PC-9 (cell line): ENCODE measurements at regions not wholly inside any gene's neighbourhood (a gene's known extent, or its start where the extent isn't known, plus 50 kb on each side); places are given as distances from the start of the nearest gene placed in this dataset.

Source experiments
- BruUV-seq: library from RNA; stranded (reverse); fragments of 400-500 nt; replicated peaks from 2 replicates; lab custom pipeline; 2021; lab: Mats Ljungman, UMichigan
- CTCF ChIA-PET: fragments of 300-600 bp; sonication (Branson Sonifier 250); formaldehyde crosslinking; loops from one replicate; lab custom pipeline; 2022; ENCODE audit warnings: antibody characterized with exemption; lab: Charles Lee
- POLR2A ChIA-PET: fragments of 300-600 bp; sonication (Branson Sonifier 250); formaldehyde crosslinking; loops from one replicate; lab custom pipeline; 2022; ENCODE audit warnings: antibody characterized with exemption; ENCODE audit not compliant: unreplicated experiment; lab: Charles Lee
- DNase-seq, 2 experiments: peaks; one replicate each; pipeline versions ENCODE4 v3.0.0 to v3.0.0-alpha.2; 2015 to 2022; ENCODE audit warnings: mixed read lengths in 1 of 2
- H2AFZ ChIP-seq: fragments of 200-600 bp; sonication (generic); 2 replicates; pipeline ENCODE4 v1.8.1; 2017; ENCODE audit warnings: antibody characterized with exemption
- H3F3A ChIP-seq: fragments of 200-600 bp; sonication (generic); 2 replicates; pipeline ENCODE4 v1.8.1; 2017; ENCODE audit warnings: antibody characterized with exemption, mild to moderate bottlenecking, low read depth; ENCODE audit not compliant: insufficient read depth
- H3K27ac ChIP-seq: fragments of 200-600 bp; sonication (generic); 2 replicates; pipeline ENCODE4 v1.6.1; 2016; ENCODE audit warnings: mixed run types
- H3K27me3 ChIP-seq: fragments of 200-600 bp; sonication (generic); 2 replicates; pipeline ENCODE4 v1.6.1; 2016; ENCODE audit warnings: low read depth, mixed run types; ENCODE audit not compliant: insufficient read depth
- H3K36me3 ChIP-seq: fragments of 200-600 bp; sonication (generic); 2 replicates; pipeline ENCODE4 v1.6.1; 2016; ENCODE audit warnings: low read depth, mixed run types
- H3K4me1 ChIP-seq: fragments of 200-600 bp; sonication (generic); replicated peaks from 2 replicates; pipeline ENCODE4 v1.6.1; 2016; ENCODE audit warnings: mixed run types; ENCODE audit not compliant: insufficient read depth
- H3K4me2 ChIP-seq: fragments of 200-600 bp; sonication (generic); 2 replicates; pipeline ENCODE4 v1.6.1; 2017; ENCODE audit warnings: mixed run types
- H3K4me3 ChIP-seq: fragments of 200-600 bp; sonication (generic); 2 replicates; pipeline ENCODE4 v1.6.1; 2016; ENCODE audit warnings: mixed run types
- H3K79me2 ChIP-seq: fragments of 200-600 bp; sonication (generic); 2 replicates; pipeline ENCODE4 v1.6.1; 2017; ENCODE audit warnings: low read depth, mixed run types
- H3K9me2 ChIP-seq: fragments of 200-600 bp; sonication (generic); 2 replicates; pipeline ENCODE4 v1.8.1; 2017; ENCODE audit warnings: mild to moderate bottlenecking; ENCODE audit not compliant: insufficient read depth
- H3K9me3 ChIP-seq: fragments of 200-600 bp; sonication (generic); 2 replicates; pipeline ENCODE4 v1.8.1; 2016; ENCODE audit warnings: low read depth; ENCODE audit not compliant: insufficient read depth
- H4K20me1 ChIP-seq: fragments of 200-600 bp; sonication (generic); 2 replicates; pipeline ENCODE4 v1.8.1; 2017; ENCODE audit not compliant: insufficient read depth
- EZH2 ChIP-seq: fragments of 200-600 bp; sonication (generic); IDR thresholded peaks from 2 replicates; pipeline ENCODE4 v1.8.0; 2017; ENCODE audit warnings: antibody characterized with exemption, low read depth
- intact Hi-C: fragments of 100-400 bp; cut with micrococcal nuclease; formaldehyde crosslinking; loops from one replicate; pipeline ENCODE4 v1.10.0; 2022; ENCODE audit not compliant: unreplicated experiment
- TF ChIP-seq, protein P1 (sequence below): fragments of 200-600 bp; sonication (generic); conservative IDR thresholded peaks from 2 replicates; pipeline ENCODE4 v1.6.1; 2017; ENCODE audit warnings: mixed run types, antibody characterized with exemption, mild to moderate bottlenecking, moderate library complexity

DNA sequence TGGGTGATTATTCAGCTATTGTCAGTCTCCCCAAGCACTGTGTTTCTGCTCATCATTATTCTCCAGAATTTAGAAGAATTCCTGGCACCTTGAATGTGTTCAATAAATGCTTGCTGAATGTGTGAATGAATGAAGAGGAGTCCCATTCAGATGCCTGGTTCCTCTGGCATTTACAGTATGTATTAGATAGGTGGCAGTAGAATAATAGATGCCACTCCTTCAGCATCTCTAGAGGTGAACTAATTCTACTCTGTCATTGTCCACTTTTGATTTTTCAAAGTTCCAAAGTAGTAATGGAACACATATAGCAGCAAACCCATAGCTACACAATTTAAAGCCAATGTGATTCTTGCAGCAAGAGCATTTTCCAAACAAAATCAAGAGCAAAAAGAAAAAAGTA is 118.9 kb upstream of the CEP162 start:
- Histone ChIP-seq H3K27me3 (no peaks in the 10 kb centered on the region), H3K4me2 (no peak overlapping the region), H3K4me1 (no peaks in the 10 kb centered on the region), H3K4me3 (no peak overlapping the region), H3K27ac (no peak overlapping the region), H3F3A (no peaks in the 10 kb centered on the region), H4K20me1 (no peaks in the 10 kb centered on the region), H3K9me3 (no peaks in the 10 kb centered on the region; the same call in 1 of the 2 replicates), H3K79me2 (no peaks in the 10 kb centered on the region), H3K9me2 (no peaks in the 10 kb centered on the region), H2AFZ (no peak overlapping the region), H3K36me3 (no peaks in the 10 kb centered on the region)
- ChIA-PET CTCF (interaction anchor here (0.6 kb wide), 1 partner anchor 183 kb away, joined by 4 read pairs; no protein-coding TSS in a partner anchor), POLR2A (no interaction called here)
- no TSS peak for BruUV-seq
- DNase-seq, result no peak
- intact Hi-C loops, result no loop called here
- TF ChIP-seq, protein P1, sequence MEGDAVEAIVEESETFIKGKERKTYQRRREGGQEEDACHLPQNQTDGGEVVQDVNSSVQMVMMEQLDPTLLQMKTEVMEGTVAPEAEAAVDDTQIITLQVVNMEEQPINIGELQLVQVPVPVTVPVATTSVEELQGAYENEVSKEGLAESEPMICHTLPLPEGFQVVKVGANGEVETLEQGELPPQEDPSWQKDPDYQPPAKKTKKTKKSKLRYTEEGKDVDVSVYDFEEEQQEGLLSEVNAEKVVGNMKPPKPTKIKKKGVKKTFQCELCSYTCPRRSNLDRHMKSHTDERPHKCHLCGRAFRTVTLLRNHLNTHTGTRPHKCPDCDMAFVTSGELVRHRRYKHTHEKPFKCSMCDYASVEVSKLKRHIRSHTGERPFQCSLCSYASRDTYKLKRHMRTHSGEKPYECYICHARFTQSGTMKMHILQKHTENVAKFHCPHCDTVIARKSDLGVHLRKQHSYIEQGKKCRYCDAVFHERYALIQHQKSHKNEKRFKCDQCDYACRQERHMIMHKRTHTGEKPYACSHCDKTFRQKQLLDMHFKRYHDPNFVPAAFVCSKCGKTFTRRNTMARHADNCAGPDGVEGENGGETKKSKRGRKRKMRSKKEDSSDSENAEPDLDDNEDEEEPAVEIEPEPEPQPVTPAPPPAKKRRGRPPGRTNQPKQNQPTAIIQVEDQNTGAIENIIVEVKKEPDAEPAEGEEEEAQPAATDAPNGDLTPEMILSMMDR, result 0 out of 2 replicates have a peak, but pooled peaks have one; percentile 16
- no peak for TF ChIP-seq EZH2

DNA sequence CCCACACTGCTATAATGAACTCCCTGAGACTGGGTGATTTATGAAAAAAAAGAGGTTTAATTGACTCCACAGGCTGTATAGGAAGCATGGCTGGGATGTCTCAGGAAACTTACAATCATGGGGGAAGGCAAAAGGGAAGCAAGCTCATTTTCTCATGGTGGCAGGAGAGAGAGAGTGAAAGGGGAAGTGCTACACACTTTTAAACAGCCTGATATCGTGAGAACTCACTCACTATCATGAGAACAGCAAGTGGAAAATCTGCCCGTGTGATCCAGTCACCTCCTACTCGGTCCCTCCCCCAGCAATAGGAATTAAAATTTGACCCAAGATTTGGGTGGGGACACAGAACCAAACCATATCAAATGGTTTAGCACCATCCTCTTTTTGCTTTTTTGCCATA is 116.6 kb upstream of the CEP162 start:
- BruUV-seq, result no TSS peak
- intact Hi-C loops, result no loop called here
- Histone ChIP-seq H3K27ac (no peak overlapping the region), H4K20me1 (no peaks in the 10 kb centered on the region), H3K9me2 (no peaks in the 10 kb centered on the region), H3F3A (no peaks in the 10 kb centered on the region), H3K4me1 (no peaks in the 10 kb centered on the region), H3K4me3 (no peak overlapping the region), H3K9me3 (peaks cover 6% of the 10 kb centered on the region; the same call in 1 of the 2 replicates), H2AFZ (no peak overlapping the region), H3K4me2 (no peak overlapping the region), H3K36me3 (no peaks in the 10 kb centered on the region), H3K27me3 (no peaks in the 10 kb centered on the region), H3K79me2 (no peaks in the 10 kb centered on the region)
- ChIA-PET POLR2A (no interaction called here), CTCF (no interaction called here)
- no peak for DNase-seq
- TF ChIP-seq EZH2, result no peak
- TF ChIP-seq, protein P1, result no peak

DNA sequence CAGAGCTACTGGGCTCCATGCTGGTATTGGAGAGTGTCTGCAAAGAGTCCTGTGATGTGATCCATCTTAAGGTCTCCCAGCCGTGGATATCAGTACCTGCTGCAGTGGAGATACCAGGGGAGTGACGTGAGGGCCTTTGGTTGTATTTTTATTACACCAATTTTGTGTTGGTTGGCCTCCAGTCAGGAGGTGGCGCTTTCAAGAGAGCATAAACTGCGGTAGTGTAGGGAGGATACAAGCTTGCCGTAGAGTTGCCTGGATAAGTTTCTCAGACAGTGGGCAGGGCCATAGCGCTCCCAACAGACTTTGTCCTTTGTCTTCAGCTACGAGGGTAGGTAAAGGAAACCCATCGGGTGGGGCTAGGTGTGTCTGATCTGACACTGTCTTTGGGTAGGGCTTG is 113.0 kb upstream of the CEP162 start:
- Histone ChIP-seq H3K9me2 (no peaks in the 10 kb centered on the region), H3K4me2 (no peak overlapping the region), H3F3A (no peaks in the 10 kb centered on the region), H3K27me3 (no peaks in the 10 kb centered on the region), H3K36me3 (no peaks in the 10 kb centered on the region), H3K27ac (no peak overlapping the region), H3K9me3 (peaks cover 12% of the 10 kb centered on the region; the same call in 1 of the 2 replicates), H3K79me2 (no peaks in the 10 kb centered on the region), H4K20me1 (no peaks in the 10 kb centered on the region), H3K4me1 (no peaks in the 10 kb centered on the region), H2AFZ (no peak overlapping the region), H3K4me3 (no peak overlapping the region)
- DNase-seq, result no peak
- POLR2A ChIA-PET, result no interaction called here
- TF ChIP-seq EZH2, result no peak
- TF ChIP-seq, protein P1, result no peak
- BruUV-seq, result no TSS peak
- CTCF ChIA-PET, result no interaction called here
- intact Hi-C loops, result no loop called here
